ENCODE measurements at regions not wholly inside any gene's neighbourhood (a gene's known extent, or its start where the extent isn't known, plus 50 kb on each side); places are given as distances from the start of the nearest gene placed in this dataset.

DNA sequence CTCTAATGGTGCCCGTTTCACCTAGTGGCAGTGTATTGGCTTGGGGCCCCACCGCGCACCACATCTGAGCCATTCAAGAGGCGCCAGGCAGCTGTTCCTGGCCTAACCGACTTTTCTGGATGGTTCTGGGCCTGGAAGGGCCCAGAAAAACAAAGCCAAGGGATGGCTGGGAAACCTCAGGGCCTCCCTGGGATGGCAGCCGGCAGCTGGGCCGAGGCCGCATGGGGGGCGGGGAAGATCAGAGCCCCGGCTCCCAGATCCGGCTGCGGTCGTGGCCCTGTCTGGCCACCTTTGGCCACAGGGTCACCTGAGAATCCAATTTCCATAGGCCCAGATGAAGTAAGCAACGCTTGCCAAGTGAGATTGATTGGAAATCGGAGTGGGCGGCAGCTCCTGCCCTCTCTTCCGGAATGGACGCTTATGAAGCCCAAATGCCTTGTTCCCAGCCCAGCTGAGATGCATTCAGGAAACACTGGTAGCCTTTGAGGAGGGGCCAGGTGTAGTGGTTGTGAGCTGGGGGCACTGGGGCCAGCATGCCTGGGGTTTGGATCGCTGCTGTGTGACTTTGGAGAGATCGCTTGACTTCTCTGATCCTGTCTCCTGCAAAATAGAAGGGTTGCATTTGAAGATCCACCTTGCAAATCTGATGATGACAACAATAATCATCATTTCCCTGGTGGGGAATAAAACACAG, 163.8 kb upstream of the GSE1 start (continued):
- TF ChIP-seq LCORL (IDR thresholded peaks at IDR 0.05), result no peak
- TF ChIP-seq LCORL (CRISPR knock-in tag; IDR thresholded peaks at IDR 0.05), result 0 out of 2 replicates have a peak, but pooled peaks have one; percentile 23
- no peak; the same call in none of the 2 replicates for TF ChIP-seq FOXC1 (CRISPR knock-in tag; IDR thresholded peaks at IDR 0.05; ENCODE audit: borderline replicate concordance)
- no peak; the same call in 1 of the 2 replicates for TF ChIP-seq MAF1 (CRISPR knock-in tag; IDR thresholded peaks at IDR 0.05; ENCODE audit: borderline replicate concordance)
- no peak for TF ChIP-seq STAT5B (CRISPR knock-in tag; IDR thresholded peaks at IDR 0.05)
- TF ChIP-seq ZNF724P (CRISPR knock-in tag; IDR thresholded peaks at IDR 0.05; ENCODE audit: borderline replicate concordance), result no peak
- TF ChIP-seq CREM (IDR thresholded peaks at IDR 0.05), result no peak
- TF ChIP-seq CREM (CRISPR knock-in tag; IDR thresholded peaks at IDR 0.05), result no peak
- TF ChIP-seq ZNF775 (CRISPR knock-in tag; IDR thresholded peaks at IDR 0.05; ENCODE audit: borderline replicate concordance), result no peak
- no peak; the same call in 1 of the 2 replicates for TF ChIP-seq ZNF563 (CRISPR knock-in tag; IDR thresholded peaks at IDR 0.05)
- TF ChIP-seq SYNCRIP (IDR thresholded peaks at IDR 0.05; ENCODE audit: insufficient read depth, low read depth, low read length), result no peak
- TF ChIP-seq, protein P1, sequence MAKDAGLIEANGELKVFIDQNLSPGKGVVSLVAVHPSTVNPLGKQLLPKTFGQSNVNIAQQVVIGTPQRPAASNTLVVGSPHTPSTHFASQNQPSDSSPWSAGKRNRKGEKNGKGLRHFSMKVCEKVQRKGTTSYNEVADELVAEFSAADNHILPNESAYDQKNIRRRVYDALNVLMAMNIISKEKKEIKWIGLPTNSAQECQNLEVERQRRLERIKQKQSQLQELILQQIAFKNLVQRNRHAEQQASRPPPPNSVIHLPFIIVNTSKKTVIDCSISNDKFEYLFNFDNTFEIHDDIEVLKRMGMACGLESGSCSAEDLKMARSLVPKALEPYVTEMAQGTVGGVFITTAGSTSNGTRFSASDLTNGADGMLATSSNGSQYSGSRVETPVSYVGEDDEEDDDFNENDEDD (CRISPR knock-in tag; IDR thresholded peaks at IDR 0.05; ENCODE audit: borderline replicate concordance), result no peak
- TF ChIP-seq ZNF136 (CRISPR knock-in tag; IDR thresholded peaks at IDR 0.05; ENCODE audit: low read depth), result no peak
- TF ChIP-seq, protein P2, sequence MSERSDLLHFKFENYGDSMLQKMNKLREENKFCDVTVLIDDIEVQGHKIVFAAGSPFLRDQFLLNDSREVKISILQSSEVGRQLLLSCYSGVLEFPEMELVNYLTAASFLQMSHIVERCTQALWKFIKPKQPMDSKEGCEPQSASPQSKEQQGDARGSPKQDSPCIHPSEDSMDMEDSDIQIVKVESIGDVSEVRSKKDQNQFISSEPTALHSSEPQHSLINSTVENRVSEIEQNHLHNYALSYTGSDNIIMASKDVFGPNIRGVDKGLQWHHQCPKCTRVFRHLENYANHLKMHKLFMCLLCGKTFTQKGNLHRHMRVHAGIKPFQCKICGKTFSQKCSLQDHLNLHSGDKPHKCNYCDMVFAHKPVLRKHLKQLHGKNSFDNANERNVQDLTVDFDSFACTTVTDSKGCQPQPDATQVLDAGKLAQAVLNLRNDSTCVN (CRISPR knock-in tag; IDR thresholded peaks at IDR 0.05; ENCODE audit: borderline replicate concordance), result no peak
- TF ChIP-seq ZNF10 (CRISPR knock-in tag; IDR thresholded peaks at IDR 0.05; ENCODE audit: borderline replicate concordance, low read depth), result no peak
- no peak for TF ChIP-seq SPEN (CRISPR knock-in tag; IDR thresholded peaks at IDR 0.05; ENCODE audit: low read depth)
- TF ChIP-seq, protein P3, sequence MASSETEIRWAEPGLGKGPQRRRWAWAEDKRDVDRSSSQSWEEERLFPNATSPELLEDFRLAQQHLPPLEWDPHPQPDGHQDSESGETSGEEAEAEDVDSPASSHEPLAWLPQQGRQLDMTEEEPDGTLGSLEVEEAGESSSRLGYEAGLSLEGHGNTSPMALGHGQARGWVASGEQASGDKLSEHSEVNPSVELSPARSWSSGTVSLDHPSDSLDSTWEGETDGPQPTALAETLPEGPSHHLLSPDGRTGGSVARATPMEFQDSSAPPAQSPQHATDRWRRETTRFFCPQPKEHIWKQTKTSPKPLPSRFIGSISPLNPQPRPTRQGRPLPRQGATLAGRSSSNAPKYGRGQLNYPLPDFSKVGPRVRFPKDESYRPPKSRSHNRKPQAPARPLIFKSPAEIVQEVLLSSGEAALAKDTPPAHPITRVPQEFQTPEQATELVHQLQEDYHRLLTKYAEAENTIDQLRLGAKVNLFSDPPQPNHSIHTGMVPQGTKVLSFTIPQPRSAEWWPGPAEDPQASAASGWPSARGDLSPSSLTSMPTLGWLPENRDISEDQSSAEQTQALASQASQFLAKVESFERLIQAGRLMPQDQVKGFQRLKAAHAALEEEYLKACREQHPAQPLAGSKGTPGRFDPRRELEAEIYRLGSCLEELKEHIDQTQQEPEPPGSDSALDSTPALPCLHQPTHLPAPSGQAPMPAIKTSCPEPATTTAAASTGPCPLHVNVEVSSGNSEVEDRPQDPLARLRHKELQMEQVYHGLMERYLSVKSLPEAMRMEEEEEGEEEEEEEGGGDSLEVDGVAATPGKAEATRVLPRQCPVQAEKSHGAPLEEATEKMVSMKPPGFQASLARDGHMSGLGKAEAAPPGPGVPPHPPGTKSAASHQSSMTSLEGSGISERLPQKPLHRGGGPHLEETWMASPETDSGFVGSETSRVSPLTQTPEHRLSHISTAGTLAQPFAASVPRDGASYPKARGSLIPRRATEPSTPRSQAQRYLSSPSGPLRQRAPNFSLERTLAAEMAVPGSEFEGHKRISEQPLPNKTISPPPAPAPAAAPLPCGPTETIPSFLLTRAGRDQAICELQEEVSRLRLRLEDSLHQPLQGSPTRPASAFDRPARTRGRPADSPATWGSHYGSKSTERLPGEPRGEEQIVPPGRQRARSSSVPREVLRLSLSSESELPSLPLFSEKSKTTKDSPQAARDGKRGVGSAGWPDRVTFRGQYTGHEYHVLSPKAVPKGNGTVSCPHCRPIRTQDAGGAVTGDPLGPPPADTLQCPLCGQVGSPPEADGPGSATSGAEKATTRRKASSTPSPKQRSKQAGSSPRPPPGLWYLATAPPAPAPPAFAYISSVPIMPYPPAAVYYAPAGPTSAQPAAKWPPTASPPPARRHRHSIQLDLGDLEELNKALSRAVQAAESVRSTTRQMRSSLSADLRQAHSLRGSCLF (CRISPR knock-in tag; IDR thresholded peaks at IDR 0.05; ENCODE audit: borderline replicate concordance), result no peak
- TF ChIP-seq TP53 (CRISPR knock-in tag; conservative IDR thresholded peaks at IDR 0.05), result 0 out of 2 replicates have a peak, but pooled peaks have one; percentile 30
- peak; percentile 82; the same call in 1 of the 2 replicates for TF ChIP-seq MEIS1 (CRISPR knock-in tag; IDR thresholded peaks at IDR 0.05; ENCODE audit: borderline replicate concordance)
- TF ChIP-seq, protein P4, sequence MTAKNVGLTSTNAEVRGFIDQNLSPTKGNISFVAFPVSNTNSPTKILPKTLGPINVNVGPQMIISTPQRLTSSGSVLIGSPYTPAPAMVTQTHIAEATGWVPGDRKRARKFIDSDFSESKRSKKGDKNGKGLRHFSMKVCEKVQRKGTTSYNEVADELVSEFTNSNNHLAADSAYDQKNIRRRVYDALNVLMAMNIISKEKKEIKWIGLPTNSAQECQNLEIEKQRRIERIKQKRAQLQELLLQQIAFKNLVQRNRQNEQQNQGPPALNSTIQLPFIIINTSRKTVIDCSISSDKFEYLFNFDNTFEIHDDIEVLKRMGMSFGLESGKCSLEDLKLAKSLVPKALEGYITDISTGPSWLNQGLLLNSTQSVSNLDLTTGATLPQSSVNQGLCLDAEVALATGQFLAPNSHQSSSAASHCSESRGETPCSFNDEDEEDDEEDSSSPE (CRISPR knock-in tag; IDR thresholded peaks at IDR 0.05), result peak; percentile 9; the same call in 1 of the 2 replicates
- no peak for TF ChIP-seq ZNF432 (CRISPR knock-in tag; IDR thresholded peaks at IDR 0.05; ENCODE audit: borderline replicate concordance)
- no peak for TF ChIP-seq DNMT3B (CRISPR knock-in tag; conservative IDR thresholded peaks at IDR 0.05)
